ENCODE measurements at regions not wholly inside any gene's neighbourhood (a gene's known extent, or its start where the extent isn't known, plus 50 kb on each side); places are given as distances from the start of the nearest gene placed in this dataset.

DNA sequence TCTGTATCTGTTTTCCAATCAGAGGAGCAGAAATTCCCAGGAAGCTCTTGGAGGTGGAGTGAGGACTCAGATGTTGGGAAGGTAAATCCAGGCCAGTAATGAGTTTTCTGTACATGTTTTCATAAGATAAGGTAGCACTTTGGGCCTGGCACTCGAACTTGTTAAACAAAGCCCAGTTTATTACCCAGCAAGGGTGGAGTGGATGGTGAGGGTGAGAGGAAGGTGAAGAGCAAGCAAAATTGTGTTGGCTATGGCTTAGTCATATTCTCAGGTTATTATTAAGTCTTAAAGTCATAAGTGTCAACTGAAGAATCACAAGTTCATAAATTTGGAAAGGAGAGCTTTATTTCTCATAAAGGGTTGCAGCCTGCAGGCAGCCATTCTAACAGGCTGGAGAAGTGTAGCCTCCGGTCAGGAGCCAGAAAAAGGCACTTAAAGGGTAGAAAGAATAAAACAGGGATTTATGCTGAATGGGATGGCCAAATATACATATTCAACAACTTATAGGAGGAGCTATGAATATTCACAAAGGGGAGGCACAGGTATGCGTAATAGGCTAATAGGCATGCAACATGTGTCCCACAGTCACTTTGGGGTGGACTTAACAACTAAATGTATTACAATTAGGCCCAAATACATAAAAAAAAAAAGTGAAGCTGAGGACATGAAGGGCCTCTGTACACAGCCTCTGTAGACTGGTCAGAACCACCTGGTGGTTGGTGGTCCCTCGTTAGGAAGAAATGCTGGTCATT, 523.9 kb downstream of the LMO4 start:
- Mint-ChIP-seq H3K36me3 (no peaks in the 10 kb centered on the region), H3K9me3 (no peaks in the 10 kb centered on the region), H3K27ac (no peak overlapping the region), H3K4me1 (no peaks in the 10 kb centered on the region), H3K4me3 (no peak overlapping the region)
- DNase-seq (ENCODE audit: low spot score in 2 of 2) (no peak), ATAC-seq (no peak)

DNA sequence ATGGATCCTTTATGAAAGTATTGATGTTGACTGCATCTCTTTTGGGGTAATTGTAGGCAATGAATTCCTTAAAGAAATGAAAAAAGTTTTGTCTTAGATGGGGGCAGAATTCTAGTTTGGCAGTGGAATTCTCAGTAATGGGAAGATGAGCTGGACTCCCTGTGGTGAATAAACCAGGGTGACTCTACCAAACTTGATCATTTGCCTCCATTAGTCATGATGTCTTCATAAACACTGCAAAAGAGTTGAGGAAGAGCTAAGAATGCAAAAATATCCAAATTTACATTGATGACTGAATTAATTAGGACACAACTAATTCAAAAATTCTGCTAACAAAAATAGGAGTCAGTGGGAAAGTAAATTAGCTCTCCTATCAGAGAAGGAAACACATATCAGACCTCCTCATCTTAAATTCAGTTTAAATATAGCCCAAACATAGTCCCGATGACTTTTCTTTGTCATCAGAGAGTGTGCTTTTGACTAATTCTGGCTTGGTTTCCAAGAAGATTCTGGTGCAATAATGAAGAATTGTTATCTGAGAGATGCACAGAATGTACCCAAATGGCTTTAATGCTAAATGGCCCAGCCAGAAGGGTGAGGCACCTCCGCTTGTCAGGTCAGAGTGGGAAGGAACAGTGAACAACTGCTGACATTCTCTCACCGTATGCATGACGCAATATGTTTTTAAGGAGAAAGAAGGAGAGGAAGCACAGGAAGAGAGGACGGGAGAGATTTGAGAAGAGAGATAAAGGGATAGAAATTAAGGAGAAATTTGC, 525.1 kb downstream of the LMO4 start:
- ATAC-seq (no peak), DNase-seq (ENCODE audit: low spot score in 2 of 2) (no peak)
- H3K27ac Mint-ChIP-seq: no peak overlapping the region
- no peak overlapping the region for H3K4me3 Mint-ChIP-seq
- no peaks in the 10 kb centered on the region for H3K4me1 Mint-ChIP-seq
- H3K36me3 Mint-ChIP-seq: no peaks in the 10 kb centered on the region
- H3K9me3 Mint-ChIP-seq: no peaks in the 10 kb centered on the region

DNA sequence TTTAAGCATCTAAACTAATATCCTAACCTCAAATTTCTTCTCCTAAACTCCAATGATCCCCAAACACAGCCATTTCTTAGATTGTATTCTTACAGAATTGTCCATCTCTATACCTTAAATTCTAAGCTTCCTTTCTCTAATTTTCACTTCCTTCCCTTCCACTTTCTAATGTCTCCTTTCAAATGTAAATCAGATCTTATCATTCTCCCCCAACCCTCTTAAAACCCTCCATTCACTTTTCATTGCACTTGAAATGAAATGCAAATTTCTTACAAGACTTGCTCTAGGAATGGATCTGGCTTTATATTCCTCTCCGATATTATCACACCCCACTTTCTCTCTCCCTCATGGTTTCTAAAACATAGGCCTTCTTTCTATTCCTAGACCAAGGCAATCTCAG, 534.6 kb downstream of the LMO4 start:
- peaks cover 6% of the 10 kb centered on the region for H3K4me1 Mint-ChIP-seq
- no peaks in the 10 kb centered on the region for H3K36me3 Mint-ChIP-seq
- peaks cover 6% of the 10 kb centered on the region for H3K9me3 Mint-ChIP-seq
- no peak for ATAC-seq
- DNase-seq (ENCODE audit: low spot score in 2 of 2): no peak
- no peak overlapping the region for H3K27ac Mint-ChIP-seq
- H3K4me3 Mint-ChIP-seq: no peak overlapping the region

DNA sequence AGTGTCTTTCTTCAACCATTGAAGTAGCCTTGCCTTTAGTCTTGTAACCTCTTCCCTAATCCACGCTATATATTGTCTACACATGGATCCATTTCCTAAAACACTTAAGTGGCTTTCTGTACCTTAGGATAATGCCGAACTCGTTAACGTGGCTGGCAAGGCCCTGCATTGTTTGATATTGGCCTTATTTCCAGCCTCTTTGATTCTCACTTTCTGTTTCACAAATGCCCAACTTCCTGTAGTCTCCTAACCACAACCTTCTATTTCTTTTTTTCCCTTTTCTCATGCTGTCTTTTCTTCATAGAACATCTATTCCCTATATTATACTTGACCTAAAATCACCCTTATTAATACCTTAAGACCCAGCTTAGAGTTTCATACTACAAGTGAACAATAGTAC, 536.0 kb downstream of the LMO4 start:
- Mint-ChIP-seq H3K9me3 (peaks cover 6% of the 10 kb centered on the region), H3K4me3 (no peak overlapping the region), H3K27ac (no peak overlapping the region), H3K4me1 (peaks cover 6% of the 10 kb centered on the region), H3K36me3 (no peaks in the 10 kb centered on the region)
- ATAC-seq (no peak), DNase-seq (ENCODE audit: low spot score in 2 of 2) (no peak)

DNA sequence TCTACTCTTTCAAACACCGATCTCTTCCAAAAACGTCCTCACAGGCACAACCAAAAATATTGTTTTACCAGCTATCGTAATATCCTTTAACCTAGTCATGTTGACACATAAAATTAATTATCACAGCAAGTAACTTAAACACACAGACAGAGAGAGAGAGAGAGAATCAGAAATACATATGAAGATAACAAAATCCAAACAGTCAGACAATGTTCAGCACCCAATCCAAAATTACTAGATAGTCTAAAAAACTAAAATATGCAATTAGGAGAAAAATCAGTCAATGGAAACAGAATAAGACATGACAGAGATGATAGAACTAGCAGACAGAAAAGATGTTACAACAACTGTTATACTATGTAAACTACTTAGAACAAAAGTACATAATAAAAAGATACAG, 537.7 kb downstream of the LMO4 start:
- H3K4me3 Mint-ChIP-seq: no peak overlapping the region
- H3K36me3 Mint-ChIP-seq: no peaks in the 10 kb centered on the region
- no peak for DNase-seq (ENCODE audit: low spot score in 2 of 2)
- no peak for ATAC-seq
- peaks cover 6% of the 10 kb centered on the region for H3K9me3 Mint-ChIP-seq
- no peak overlapping the region for H3K27ac Mint-ChIP-seq
- H3K4me1 Mint-ChIP-seq: peaks cover 6% of the 10 kb centered on the region

DNA sequence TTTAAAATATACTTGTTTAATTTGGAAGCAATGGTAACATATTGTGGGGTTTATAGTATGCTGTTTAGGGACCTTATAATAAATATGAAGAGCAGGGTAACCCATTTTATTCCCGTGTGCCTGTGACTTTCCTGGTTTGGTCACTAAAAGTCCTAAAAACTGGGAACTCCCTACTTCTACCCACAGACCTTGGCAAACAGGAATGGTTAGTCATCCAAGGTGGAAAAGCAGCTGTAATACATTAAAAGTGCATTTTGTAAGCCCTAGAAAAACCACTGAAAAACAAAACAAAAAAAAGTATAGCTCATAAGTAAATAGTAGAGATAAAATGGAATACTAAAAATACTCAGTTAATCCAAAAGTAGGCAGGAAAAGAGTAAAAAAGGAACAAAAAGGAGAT, 538.9 kb downstream of the LMO4 start:
- no peak for DNase-seq (ENCODE audit: low spot score in 2 of 2)
- no peaks in the 10 kb centered on the region for H3K36me3 Mint-ChIP-seq
- H3K9me3 Mint-ChIP-seq: peaks cover 6% of the 10 kb centered on the region
- no peak overlapping the region for H3K27ac Mint-ChIP-seq
- ATAC-seq: no peak
- no peak overlapping the region for H3K4me3 Mint-ChIP-seq
- H3K4me1 Mint-ChIP-seq: peaks cover 6% of the 10 kb centered on the region

DNA sequence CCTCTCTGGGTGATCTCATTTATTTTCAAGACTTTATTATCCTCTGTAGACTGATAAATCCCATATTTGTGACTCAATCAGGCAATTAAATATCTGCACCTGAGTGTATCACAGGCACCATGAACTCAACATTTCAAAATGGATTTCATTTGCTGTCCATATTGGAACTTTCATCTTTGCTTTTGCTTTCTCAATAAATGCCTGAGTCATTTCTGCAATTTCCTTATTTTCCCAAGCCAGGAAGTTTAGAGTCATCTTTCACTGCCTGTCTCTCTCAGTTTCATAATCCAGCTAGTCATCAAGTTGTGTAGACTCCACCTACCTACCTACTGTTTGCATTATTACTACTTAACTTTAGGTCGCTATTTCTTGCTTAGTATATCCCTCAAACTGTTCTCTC, 540.9 kb downstream of the LMO4 start:
- DNase-seq (ENCODE audit: low spot score in 2 of 2) (no peak), ATAC-seq (no peak)
- Mint-ChIP-seq H3K9me3 (peaks cover 6% of the 10 kb centered on the region), H3K4me1 (peaks cover 5% of the 10 kb centered on the region), H3K36me3 (no peaks in the 10 kb centered on the region), H3K27ac (no peak overlapping the region), H3K4me3 (no peak overlapping the region)

DNA sequence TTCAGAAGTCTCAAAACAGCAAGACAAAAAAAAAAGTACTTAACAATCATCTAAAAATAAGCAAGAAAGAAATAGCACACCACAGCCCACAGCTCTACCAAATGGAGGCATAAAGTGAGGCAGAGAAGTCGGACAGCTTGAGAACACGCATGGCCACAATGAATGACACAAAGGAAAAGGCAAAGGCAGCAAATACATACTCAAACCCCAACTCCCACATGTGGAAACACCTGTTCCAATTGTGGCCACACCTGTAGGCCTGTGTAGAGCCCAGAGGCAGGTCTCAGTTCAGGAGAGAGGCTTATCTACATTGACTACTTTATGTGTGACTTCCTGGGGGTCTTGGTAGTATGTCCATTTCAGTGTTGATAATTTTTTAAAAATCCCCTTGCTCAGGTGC, 543.5 kb downstream of the LMO4 start:
- ATAC-seq (no peak), DNase-seq (ENCODE audit: low spot score in 2 of 2) (no peak)
- H3K9me3 Mint-ChIP-seq: no peaks in the 10 kb centered on the region
- no peak overlapping the region for H3K4me3 Mint-ChIP-seq
- H3K36me3 Mint-ChIP-seq: no peaks in the 10 kb centered on the region
- no peak overlapping the region for H3K27ac Mint-ChIP-seq
- H3K4me1 Mint-ChIP-seq: no peaks in the 10 kb centered on the region

DNA sequence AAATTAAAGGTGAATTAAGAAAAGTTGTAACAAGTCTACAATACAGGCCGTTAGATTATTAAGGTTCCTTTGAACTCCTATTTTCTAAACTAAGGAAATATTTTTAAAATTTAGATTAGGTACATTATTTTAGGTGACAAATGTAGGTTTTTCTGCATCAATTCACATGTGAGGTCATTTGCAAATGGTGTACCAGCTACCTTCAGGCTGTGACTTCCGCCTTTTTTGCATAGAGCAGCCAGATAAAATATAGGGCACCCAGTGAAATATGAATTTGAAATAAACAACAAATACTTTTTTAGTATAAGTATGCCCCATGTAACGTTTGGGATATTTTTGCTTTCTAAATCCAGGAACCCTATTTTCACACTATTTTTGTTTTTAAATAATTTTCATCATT, 544.0 kb downstream of the LMO4 start:
- Mint-ChIP-seq H3K9me3 (no peaks in the 10 kb centered on the region), H3K4me3 (no peak overlapping the region), H3K27ac (no peak overlapping the region), H3K4me1 (no peaks in the 10 kb centered on the region), H3K36me3 (no peaks in the 10 kb centered on the region)
- DNase-seq (ENCODE audit: low spot score in 2 of 2): no peak
- ATAC-seq: no peak

DNA sequence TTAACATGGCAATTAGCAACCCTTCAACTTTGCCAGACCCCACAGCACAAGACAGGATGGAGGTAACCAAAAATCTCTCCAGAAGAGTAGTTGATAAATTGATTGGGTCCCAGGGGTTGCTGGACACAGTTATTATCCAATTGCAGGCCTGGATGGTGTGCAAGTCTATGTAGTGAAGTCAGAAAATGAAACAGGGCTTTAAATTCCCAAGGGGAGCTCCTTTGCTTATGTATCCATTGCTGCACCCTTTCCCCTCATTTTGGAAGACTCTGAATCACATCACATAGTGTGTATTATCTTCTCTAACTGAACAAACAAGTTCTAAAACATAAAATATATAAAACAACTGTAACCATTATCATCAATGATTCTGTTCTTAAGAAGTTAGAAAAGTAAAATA, 550.2 kb downstream of the LMO4 start:
- Mint-ChIP-seq H3K27ac (no peak overlapping the region), H3K9me3 (no peaks in the 10 kb centered on the region), H3K4me1 (no peaks in the 10 kb centered on the region), H3K36me3 (no peaks in the 10 kb centered on the region), H3K4me3 (no peak overlapping the region)
- ATAC-seq (no peak), DNase-seq (ENCODE audit: low spot score in 2 of 2) (no peak)

DNA sequence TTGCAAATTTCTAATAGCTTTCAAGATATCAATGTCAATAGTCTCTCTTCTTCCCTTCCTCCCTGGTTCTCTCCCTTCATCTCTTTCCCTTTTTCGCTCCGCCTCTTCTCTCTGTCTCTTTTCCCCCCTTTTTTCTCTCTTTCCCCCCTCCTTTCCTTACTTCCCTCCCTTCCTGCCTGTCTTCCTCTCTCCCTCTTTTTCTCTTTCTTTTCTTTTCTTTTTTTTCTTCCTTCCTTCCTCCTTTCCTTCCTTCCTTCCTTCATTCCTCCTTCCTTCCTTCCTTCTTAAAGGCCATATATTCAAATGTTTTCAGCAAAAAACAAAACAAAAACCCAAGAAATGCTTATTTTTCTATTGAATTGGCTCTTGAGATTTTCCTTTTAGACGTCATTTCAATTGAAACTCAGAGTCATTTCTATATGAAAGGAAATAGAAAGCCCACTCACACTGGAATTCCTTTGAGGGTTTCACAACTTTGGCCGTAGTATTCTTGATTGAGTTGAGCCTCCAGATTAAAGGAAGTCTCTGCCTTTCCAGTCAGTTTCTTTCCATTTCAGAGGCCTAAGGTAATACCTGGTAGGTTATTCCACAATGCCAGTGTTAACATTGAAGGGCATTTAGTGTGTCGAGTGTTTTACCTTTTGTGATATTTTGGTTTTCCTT, 551.5 kb downstream of the LMO4 start:
- no peaks in the 10 kb centered on the region for H3K36me3 Mint-ChIP-seq
- no peak overlapping the region for H3K4me3 Mint-ChIP-seq
- no peaks in the 10 kb centered on the region for H3K4me1 Mint-ChIP-seq
- H3K27ac Mint-ChIP-seq: no peak overlapping the region
- H3K9me3 Mint-ChIP-seq: no peaks in the 10 kb centered on the region
- ATAC-seq: no peak
- no peak for DNase-seq (ENCODE audit: low spot score in 2 of 2)

DNA sequence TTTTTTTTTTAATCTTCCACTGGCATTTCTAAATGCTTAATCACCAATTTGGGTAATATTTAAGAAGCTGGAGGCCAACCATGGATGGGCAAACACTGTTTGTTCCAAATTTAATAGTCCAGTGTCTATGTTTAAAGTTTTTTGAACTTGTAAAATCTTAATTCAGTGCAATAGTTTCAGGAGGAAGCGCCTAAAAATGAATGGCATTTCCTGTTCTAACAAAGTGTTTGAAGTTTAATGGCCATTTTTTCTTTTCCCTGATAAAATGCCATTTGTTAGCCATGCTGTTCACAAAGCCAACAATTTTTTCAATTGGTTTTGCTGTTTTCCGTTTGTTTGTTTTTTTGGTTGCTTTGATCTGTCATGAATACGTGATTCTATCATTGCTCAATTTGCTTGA, 552.1 kb downstream of the LMO4 start:
- no peaks in the 10 kb centered on the region for H3K9me3 Mint-ChIP-seq
- no peak for ATAC-seq
- H3K27ac Mint-ChIP-seq: no peak overlapping the region
- DNase-seq (ENCODE audit: low spot score in 2 of 2): no peak
- no peaks in the 10 kb centered on the region for H3K36me3 Mint-ChIP-seq
- H3K4me1 Mint-ChIP-seq: no peaks in the 10 kb centered on the region
- no peak overlapping the region for H3K4me3 Mint-ChIP-seq

DNA sequence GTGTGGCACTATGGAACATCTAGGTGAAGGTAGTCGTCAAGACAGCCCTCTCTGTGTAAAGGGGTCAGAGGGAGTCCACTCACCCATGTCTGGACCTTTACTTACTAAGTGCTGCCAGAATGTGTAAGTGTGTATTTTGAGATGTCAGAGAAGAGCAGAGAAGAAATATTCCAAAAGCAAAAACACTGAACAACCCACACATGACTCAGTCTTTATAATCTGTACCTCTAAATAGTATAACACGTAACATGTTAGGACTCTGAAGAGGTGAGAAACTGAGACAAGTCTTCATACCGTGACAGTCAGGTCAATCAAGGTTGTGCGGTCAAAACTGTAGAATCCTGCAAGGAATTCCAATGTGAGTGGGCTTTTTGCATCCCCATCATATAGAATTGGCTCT, 555.2 kb downstream of the LMO4 start:
- H3K27ac Mint-ChIP-seq: no peak overlapping the region
- H3K36me3 Mint-ChIP-seq: no peaks in the 10 kb centered on the region
- no peaks in the 10 kb centered on the region for H3K4me1 Mint-ChIP-seq
- no peak for DNase-seq (ENCODE audit: low spot score in 2 of 2)
- no peaks in the 10 kb centered on the region for H3K9me3 Mint-ChIP-seq
- ATAC-seq: no peak
- H3K4me3 Mint-ChIP-seq: no peak overlapping the region

DNA sequence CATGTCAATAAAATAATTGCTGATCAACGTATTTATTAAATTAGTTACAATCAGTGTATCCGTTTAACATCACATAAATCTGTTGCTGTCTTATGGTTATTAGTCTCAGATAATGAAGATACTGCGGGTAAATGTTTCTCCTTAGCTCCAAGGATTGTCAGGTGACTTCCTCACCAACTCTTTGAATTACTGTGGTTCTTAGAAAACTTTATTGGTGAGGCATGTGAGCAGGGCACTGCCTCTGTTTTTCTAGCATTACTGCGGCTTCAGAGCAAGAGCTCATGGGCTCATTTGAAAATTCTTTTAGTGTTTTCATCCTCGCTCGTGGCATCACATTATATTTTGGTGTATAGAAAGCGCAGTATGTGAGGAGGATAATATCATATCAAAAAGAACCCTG, 555.9 kb downstream of the LMO4 start:
- H3K4me3 Mint-ChIP-seq: no peak overlapping the region

DNA sequence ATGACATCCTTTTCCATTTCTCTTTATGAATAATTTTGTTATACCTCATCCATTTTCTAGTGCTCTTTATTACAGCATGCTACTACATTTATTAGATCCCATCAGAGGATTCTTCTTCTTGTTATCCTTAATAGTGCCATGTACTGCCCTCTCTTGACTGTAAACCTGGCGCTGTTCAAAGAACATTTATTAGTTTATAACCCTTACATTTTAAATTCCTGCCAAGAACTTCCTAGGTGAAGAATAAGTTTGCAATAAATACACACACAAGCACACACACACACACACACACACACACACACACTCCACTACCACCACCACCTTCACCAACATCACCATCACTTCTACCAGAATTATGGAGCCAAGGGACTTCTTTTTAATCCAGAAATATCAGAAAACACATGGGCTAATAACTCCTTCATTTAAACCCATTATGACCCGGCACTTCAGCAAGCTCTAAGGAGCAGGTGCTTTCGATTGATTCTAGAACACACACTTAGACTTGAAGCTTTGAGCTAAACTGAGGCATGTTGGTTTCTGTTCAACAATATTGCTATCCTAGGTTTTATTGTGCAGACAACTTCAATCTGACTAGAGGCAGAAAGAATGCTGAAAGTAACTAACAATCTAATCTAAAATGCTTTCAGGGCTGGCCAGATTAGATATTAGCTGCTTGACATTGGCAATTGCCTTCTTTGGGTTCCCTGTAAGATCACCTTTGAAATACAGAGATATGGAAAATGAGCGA, 556.8 kb downstream of the LMO4 start:
- Mint-ChIP-seq H3K4me1 (no peaks in the 10 kb centered on the region), H3K9me3 (no peaks in the 10 kb centered on the region), H3K27ac (no peak overlapping the region), H3K4me3 (no peak overlapping the region), H3K36me3 (no peaks in the 10 kb centered on the region)
- DNase-seq (ENCODE audit: low spot score in 2 of 2) (no peak), ATAC-seq (no peak)

More for the DNA sequence above, 555.9 kb downstream of the LMO4 start:
- no peak for ATAC-seq
- H3K4me1 Mint-ChIP-seq: no peaks in the 10 kb centered on the region
- no peak for DNase-seq (ENCODE audit: low spot score in 2 of 2)
- H3K36me3 Mint-ChIP-seq: no peaks in the 10 kb centered on the region
- H3K27ac Mint-ChIP-seq: no peak overlapping the region
- no peaks in the 10 kb centered on the region for H3K9me3 Mint-ChIP-seq

Measured in stimulated activated effector memory CD8-positive, alpha-beta T cell treated with anti-CD3 and anti-CD28 coated beads, Interleukin-12 subunit alpha, Interleukin-12 subunit beta, amount 100 ng/mL, for 72 hours (primary cell).